OCI-LY3 (cell line): ENCODE measurements at regions not wholly inside any gene's neighbourhood (a gene's known extent, or its start where the extent isn't known, plus 50 kb on each side); places are given as distances from the start of the nearest gene placed in this dataset.

ENCODE experiments used
- EZH2phosphoT487 ChIP-seq: fragments of 200-600 bp; shearing (Covaris generic); IDR thresholded peaks from 2 replicates; pipeline ENCODE4 v1.6.1; 2018; ENCODE audit warnings: antibody characterized with exemption, mixed run types, low read depth
- TF ChIP-seq, protein P1 (sequence below): fragments of 200-600, 300-600 bp; sonication (generic); IDR thresholded peaks from 2 replicates; pipeline ENCODE4 v1.5.1; 2014; ENCODE audit warnings: antibody characterized with exemption, low read length, low read depth

DNA sequence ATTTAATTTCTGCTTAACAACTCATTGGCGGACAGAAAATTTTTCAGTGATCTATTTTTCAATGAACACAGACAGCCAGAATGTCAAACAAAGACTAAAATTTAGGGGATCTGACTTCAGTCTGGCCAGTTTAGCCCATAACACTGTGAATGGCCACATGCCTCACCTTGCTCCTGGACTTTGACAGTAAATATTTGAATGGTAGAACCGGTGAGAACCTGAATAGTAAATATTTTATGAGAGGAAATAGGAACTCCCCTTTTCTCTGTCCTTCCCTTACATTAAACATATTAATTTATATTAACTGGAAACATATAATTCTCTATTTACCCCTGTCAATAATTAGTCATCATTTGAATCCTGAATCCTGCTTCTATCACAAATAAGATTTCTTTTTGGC lies 942.1 kb downstream of the KCNJ2 start:
- no peak for TF ChIP-seq EZH2phosphoT487
- TF ChIP-seq, protein P1, sequence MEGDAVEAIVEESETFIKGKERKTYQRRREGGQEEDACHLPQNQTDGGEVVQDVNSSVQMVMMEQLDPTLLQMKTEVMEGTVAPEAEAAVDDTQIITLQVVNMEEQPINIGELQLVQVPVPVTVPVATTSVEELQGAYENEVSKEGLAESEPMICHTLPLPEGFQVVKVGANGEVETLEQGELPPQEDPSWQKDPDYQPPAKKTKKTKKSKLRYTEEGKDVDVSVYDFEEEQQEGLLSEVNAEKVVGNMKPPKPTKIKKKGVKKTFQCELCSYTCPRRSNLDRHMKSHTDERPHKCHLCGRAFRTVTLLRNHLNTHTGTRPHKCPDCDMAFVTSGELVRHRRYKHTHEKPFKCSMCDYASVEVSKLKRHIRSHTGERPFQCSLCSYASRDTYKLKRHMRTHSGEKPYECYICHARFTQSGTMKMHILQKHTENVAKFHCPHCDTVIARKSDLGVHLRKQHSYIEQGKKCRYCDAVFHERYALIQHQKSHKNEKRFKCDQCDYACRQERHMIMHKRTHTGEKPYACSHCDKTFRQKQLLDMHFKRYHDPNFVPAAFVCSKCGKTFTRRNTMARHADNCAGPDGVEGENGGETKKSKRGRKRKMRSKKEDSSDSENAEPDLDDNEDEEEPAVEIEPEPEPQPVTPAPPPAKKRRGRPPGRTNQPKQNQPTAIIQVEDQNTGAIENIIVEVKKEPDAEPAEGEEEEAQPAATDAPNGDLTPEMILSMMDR, result no peak
